ENCODE measurements at regions not wholly inside any gene's neighbourhood (a gene's known extent, or its start where the extent isn't known, plus 50 kb on each side); places are given as distances from the start of the nearest gene placed in this dataset.

DNA sequence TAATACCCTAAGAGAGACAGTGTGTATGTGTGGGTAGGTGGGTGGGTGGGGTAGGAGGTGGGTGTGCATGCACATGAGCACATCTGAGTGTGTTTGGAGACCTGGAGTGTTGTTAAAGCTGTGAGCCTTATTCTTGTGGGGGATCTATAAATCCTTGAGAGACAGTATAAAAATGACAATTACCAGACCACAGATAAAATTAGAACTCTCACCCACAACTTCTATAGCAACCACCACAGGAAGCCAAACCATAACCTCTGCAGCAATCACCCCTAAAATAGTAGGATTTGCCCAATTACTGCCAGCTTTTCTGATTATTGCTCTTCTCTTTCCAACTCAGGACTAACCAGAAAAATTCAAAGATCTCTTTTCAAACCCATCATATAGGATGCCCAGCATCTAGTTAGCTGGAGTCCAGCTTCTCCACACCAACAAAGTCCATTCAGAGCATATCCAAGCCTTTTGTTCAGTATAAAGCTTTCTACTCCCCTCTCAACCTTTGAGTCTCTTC lies 93.4 kb upstream of the SLITRK1 start:
- TF ChIP-seq POLR2A (IDR thresholded peaks at IDR 0.05), result no peak
- TF ChIP-seq, protein P1, sequence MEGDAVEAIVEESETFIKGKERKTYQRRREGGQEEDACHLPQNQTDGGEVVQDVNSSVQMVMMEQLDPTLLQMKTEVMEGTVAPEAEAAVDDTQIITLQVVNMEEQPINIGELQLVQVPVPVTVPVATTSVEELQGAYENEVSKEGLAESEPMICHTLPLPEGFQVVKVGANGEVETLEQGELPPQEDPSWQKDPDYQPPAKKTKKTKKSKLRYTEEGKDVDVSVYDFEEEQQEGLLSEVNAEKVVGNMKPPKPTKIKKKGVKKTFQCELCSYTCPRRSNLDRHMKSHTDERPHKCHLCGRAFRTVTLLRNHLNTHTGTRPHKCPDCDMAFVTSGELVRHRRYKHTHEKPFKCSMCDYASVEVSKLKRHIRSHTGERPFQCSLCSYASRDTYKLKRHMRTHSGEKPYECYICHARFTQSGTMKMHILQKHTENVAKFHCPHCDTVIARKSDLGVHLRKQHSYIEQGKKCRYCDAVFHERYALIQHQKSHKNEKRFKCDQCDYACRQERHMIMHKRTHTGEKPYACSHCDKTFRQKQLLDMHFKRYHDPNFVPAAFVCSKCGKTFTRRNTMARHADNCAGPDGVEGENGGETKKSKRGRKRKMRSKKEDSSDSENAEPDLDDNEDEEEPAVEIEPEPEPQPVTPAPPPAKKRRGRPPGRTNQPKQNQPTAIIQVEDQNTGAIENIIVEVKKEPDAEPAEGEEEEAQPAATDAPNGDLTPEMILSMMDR (IDR thresholded peaks at IDR 0.05), result no peak
- DNase-seq, result no peak

DNA sequence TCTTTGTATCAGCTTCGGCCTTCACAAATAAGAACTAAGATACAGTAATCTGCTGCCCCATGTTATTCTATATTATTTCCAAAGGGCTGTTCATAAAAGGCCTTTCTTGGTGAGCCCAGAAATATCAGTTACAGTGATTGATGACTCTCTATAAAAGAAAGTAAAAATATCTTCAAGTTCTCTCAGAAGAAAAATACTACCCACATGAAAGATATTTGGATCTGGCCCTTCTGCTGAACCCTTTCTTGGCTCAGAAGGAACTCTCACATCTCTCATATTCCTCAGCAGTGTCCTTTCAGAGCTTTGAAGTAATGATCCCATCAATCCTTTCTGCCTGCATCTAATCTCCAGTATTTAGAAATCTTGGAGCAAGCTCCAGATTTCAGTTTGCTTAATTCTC lies 76.3 kb upstream of the SLITRK1 start:
- DNase-seq, result no peak
- Histone ChIP-seq H3K4me1 (no peaks in the 10 kb centered on the region), H3K36me3 (no peaks in the 10 kb centered on the region), H3K27ac (no peak overlapping the region), H3K4me3 (no peak overlapping the region), H3K27me3 (no peaks in the 10 kb centered on the region), H3K9me3 (no peaks in the 10 kb centered on the region)
- 33 to 54% methylated on average over 1 of the region's 1 CpG for WGBS, 2 donors
- intact Hi-C loops (cut with DNase I), result no loop called here
- TF ChIP-seq POLR2A (IDR thresholded peaks at IDR 0.05), result no peak
- TF ChIP-seq, protein P1 (IDR thresholded peaks at IDR 0.05), result no peak

More for the DNA sequence above, 93.4 kb upstream of the SLITRK1 start:
- intact Hi-C loops (cut with DNase I), result no loop called here
- Histone ChIP-seq H3K4me3 (no peak overlapping the region), H3K27me3 (no peaks in the 10 kb centered on the region), H3K4me1 (no peaks in the 10 kb centered on the region), H3K27ac (no peak overlapping the region), H3K9me3 (no peaks in the 10 kb centered on the region), H3K36me3 (no peaks in the 10 kb centered on the region)

DNA sequence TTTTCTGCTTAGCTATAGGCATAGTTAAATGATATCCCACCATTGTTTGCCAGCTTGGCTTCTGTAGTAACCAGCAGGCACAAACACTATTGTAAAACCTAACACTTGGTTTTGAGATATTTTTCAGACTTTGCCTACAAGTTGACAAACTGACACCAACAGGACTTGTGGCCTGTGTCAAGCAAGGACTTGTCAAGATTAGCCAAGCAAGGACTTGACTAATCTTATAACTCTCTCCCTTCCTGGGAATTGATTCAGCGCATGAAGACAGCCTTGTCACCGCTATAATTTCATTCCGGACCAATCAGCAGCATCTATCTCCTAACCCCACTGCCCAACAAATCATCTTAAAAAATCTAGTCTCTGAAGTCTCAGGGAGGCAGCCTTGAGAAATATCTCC lies 72.7 kb upstream of the SLITRK1 start:
- intact Hi-C loops (cut with DNase I), result no loop called here
- TF ChIP-seq, protein P1 (IDR thresholded peaks at IDR 0.05), result no peak
- no peak for TF ChIP-seq POLR2A (IDR thresholded peaks at IDR 0.05)
- H3K9me3 ChIP-seq, result no peaks in the 10 kb centered on the region
- H3K27ac ChIP-seq, result no peak overlapping the region
- WGBS, 2 donors, result 58 to 81% methylated on average over 3 of the region's 3 CpGs
- no peaks in the 10 kb centered on the region for H3K36me3 ChIP-seq
- no peak overlapping the region for H3K4me3 ChIP-seq
- H3K4me1 ChIP-seq, result no peaks in the 10 kb centered on the region
- no peaks in the 10 kb centered on the region for H3K27me3 ChIP-seq
- no peak for DNase-seq

DNA sequence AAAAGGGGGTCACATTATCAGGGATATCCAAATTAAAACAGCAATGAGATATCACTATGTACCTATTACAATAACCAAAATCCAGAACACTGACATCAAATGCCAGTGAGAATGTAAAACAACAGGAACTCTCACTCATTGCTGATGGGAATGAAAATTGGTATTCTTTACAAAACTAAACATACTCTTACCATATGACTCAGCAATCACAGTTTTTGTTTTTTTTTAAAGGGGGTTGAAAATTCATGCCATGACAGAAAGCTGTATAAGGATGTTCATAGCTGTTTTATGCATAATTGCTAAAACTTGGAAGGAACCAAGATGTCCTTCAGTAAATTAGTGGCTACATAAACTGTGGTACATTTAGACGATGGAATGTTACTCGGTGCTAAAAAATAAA lies 71.6 kb upstream of the SLITRK1 start:
- H3K27me3 ChIP-seq, result no peaks in the 10 kb centered on the region
- H3K27ac ChIP-seq, result no peak overlapping the region
- no peaks in the 10 kb centered on the region for H3K4me1 ChIP-seq
- H3K9me3 ChIP-seq, result no peaks in the 10 kb centered on the region
- no peaks in the 10 kb centered on the region for H3K36me3 ChIP-seq
- intact Hi-C loops (cut with DNase I), result no loop called here
- H3K4me3 ChIP-seq, result no peak overlapping the region
- 88 to 90% methylated on average over 2 of the region's 2 CpGs for WGBS, 2 donors
- DNase-seq, result no peak
- TF ChIP-seq, protein P1 (IDR thresholded peaks at IDR 0.05), result no peak
- no peak for TF ChIP-seq POLR2A (IDR thresholded peaks at IDR 0.05)

DNA sequence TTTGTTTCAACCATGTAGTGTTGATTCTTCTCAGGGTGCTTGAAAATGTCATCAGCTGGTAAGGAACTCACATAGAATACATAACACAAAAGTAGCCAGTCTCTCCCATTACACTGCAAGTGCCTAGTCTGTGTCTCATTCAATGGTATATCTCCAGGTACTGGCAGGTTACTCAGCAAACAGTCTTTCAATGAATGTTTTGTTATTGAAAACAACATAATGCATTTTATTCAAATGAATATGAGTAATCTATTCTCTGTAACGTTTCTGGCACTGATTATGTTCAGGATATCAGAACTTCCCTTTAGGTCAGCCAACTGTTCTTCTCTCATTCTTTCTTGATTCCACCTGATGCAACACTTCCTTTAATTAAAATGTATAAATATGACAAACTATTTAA lies 68.0 kb upstream of the SLITRK1 start:
- no peak for DNase-seq
- intact Hi-C loops (cut with DNase I), result no loop called here
- no peaks in the 10 kb centered on the region for H3K36me3 ChIP-seq
- H3K27ac ChIP-seq, result no peak overlapping the region
- no peaks in the 10 kb centered on the region for H3K9me3 ChIP-seq
- H3K27me3 ChIP-seq, result no peaks in the 10 kb centered on the region
- no peaks in the 10 kb centered on the region for H3K4me1 ChIP-seq
- WGBS, 2 donors, result 7 to 24% methylated on average over 1 of the region's 1 CpG
- H3K4me3 ChIP-seq, result no peak overlapping the region
- TF ChIP-seq POLR2A (IDR thresholded peaks at IDR 0.05), result no peak
- TF ChIP-seq, protein P1 (IDR thresholded peaks at IDR 0.05), result no peak

Data from esophagus squamous epithelium (tissue), 5 donors.